K562 (cell line): ENCODE measurements at regions not wholly inside any gene's neighbourhood (a gene's known extent, or its start where the extent isn't known, plus 50 kb on each side); places are given as distances from the start of the nearest gene placed in this dataset.

ENCODE experiments used
- CSDE1 ChIP-seq, 2 experiments: fragments of 450-650 bp; IDR thresholded peaks; 2 replicates each; pipeline ENCODE4 v1.6.1; 2016; ENCODE audit warnings: mild to moderate bottlenecking in 1 of 2
- HNRNPH1 ChIP-seq: fragments of 200-400 bp; formaldehyde crosslinking; optimal IDR thresholded peaks from 2 replicates; pipeline ENCODE3; 2017; ENCODE audit warnings: low read depth, mild to moderate bottlenecking, low read length, moderate library complexity
- SRSF9 ChIP-seq: fragments of 200-400 bp; formaldehyde crosslinking; IDR thresholded peaks from 2 replicates; pipeline ENCODE4 v1.6.1; 2017; ENCODE audit warnings: low read depth, low read length, borderline replicate concordance
- TF ChIP-seq, protein P1 (sequence below): sonication (generic); IDR thresholded peaks from 2 replicates; pipeline ENCODE4 v1.6.1; 2016
- TF ChIP-seq, protein P2 (sequence below): sonication (generic); formaldehyde crosslinking; IDR thresholded peaks from 2 replicates; pipeline ENCODE4 v1.8.0; 2022; ENCODE audit warnings: missing genetic modification reagents, mild to moderate bottlenecking, borderline replicate concordance
- TF ChIP-seq, protein P3 (sequence below), 3 experiments: IDR thresholded peaks in 2 of 3; conservative IDR thresholded peaks in 1 of 3; 2 replicates each; pipeline ENCODE4 v1.5.1; 2011 to 2012; ENCODE audit warnings: low read length in 3 of 3, mild to moderate bottlenecking in 3 of 3, control low read depth in 2 of 3, improper control_type of control experiment in 1 of 3, inconsistent platforms in 1 of 3, low read depth in 1 of 3, mixed read lengths in 1 of 3, moderate library complexity in 1 of 3; ENCODE audit not compliant: insufficient read depth in 2 of 3

DNA sequence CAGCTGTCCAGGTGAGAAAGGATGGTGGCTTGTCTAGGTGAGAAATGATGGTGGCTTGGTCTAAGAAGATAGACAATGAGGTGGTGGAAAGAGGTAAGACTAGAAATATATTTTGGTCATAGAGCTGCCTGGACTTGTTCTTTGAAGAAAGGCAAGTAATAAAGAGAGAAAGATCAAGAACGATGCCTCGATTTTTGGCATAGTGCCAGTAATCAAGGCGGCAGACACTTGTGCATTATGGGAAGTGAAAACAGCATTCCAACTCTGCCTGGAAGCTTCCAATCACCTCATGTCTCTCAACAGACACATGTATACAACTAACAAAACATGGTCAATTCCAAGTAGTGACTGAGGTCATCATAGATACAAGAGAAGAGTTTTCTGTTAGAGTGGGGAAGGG, 423.8 kb upstream of the NRP1 start:
- TF ChIP-seq, protein P1, sequence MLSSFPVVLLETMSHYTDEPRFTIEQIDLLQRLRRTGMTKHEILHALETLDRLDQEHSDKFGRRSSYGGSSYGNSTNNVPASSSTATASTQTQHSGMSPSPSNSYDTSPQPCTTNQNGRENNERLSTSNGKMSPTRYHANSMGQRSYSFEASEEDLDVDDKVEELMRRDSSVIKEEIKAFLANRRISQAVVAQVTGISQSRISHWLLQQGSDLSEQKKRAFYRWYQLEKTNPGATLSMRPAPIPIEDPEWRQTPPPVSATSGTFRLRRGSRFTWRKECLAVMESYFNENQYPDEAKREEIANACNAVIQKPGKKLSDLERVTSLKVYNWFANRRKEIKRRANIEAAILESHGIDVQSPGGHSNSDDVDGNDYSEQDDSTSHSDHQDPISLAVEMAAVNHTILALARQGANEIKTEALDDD, result no peak
- TF ChIP-seq, protein P2, sequence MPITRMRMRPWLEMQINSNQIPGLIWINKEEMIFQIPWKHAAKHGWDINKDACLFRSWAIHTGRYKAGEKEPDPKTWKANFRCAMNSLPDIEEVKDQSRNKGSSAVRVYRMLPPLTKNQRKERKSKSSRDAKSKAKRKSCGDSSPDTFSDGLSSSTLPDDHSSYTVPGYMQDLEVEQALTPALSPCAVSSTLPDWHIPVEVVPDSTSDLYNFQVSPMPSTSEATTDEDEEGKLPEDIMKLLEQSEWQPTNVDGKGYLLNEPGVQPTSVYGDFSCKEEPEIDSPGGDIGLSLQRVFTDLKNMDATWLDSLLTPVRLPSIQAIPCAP (CRISPR knock-in tag), result no peak
- TF ChIP-seq, protein P3, sequence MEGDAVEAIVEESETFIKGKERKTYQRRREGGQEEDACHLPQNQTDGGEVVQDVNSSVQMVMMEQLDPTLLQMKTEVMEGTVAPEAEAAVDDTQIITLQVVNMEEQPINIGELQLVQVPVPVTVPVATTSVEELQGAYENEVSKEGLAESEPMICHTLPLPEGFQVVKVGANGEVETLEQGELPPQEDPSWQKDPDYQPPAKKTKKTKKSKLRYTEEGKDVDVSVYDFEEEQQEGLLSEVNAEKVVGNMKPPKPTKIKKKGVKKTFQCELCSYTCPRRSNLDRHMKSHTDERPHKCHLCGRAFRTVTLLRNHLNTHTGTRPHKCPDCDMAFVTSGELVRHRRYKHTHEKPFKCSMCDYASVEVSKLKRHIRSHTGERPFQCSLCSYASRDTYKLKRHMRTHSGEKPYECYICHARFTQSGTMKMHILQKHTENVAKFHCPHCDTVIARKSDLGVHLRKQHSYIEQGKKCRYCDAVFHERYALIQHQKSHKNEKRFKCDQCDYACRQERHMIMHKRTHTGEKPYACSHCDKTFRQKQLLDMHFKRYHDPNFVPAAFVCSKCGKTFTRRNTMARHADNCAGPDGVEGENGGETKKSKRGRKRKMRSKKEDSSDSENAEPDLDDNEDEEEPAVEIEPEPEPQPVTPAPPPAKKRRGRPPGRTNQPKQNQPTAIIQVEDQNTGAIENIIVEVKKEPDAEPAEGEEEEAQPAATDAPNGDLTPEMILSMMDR (IDR thresholded peaks at IDR 0.05 in 2 of 3, conservative IDR thresholded peaks at IDR 0.05 in 1 of 3; ENCODE audit: insufficient read depth in 2 of 3, low read depth in 1 of 3, low read length in 3 of 3), result no peak
- TF ChIP-seq CSDE1 (IDR thresholded peaks at IDR 0.05), result no peak
- no peak for TF ChIP-seq HNRNPH1
- no peak for TF ChIP-seq SRSF9
